NB4 (cell line): ENCODE measurements at regions not wholly inside any gene's neighbourhood (a gene's known extent, or its start where the extent isn't known, plus 50 kb on each side); places are given as distances from the start of the nearest gene placed in this dataset.

Experiments used
- POLR2A ChIP-seq: IDR thresholded peaks from 2 replicates; pipeline ENCODE4 v1.6.1; 2011; ENCODE audit warnings: mild to moderate bottlenecking; ENCODE audit not compliant: insufficient read length; ENCODE audit errors: extremely low read depth
- TF ChIP-seq, protein P1 (sequence below): IDR thresholded peaks from one replicate; pipeline ENCODE4 v1.5.1; 2012; ENCODE audit warnings: low read depth, low read length
- TF ChIP-seq, protein P2 (sequence below): IDR thresholded peaks from 2 replicates; pipeline ENCODE4 v1.6.1; 2011; ENCODE audit warnings: low read depth, low read length

- TF ChIP-seq, protein P1, sequence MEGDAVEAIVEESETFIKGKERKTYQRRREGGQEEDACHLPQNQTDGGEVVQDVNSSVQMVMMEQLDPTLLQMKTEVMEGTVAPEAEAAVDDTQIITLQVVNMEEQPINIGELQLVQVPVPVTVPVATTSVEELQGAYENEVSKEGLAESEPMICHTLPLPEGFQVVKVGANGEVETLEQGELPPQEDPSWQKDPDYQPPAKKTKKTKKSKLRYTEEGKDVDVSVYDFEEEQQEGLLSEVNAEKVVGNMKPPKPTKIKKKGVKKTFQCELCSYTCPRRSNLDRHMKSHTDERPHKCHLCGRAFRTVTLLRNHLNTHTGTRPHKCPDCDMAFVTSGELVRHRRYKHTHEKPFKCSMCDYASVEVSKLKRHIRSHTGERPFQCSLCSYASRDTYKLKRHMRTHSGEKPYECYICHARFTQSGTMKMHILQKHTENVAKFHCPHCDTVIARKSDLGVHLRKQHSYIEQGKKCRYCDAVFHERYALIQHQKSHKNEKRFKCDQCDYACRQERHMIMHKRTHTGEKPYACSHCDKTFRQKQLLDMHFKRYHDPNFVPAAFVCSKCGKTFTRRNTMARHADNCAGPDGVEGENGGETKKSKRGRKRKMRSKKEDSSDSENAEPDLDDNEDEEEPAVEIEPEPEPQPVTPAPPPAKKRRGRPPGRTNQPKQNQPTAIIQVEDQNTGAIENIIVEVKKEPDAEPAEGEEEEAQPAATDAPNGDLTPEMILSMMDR: no peak
- TF ChIP-seq, protein P2, sequence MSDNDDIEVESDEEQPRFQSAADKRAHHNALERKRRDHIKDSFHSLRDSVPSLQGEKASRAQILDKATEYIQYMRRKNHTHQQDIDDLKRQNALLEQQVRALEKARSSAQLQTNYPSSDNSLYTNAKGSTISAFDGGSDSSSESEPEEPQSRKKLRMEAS: no peak
- TF ChIP-seq POLR2A: no peak
Measured at GRCh38 chr5:93676704-93677103, 64.7 kb downstream of the POU5F2 start.
